A172 (cell line): ENCODE measurements at regions not wholly inside any gene's neighbourhood (a gene's known extent, or its start where the extent isn't known, plus 50 kb on each side); places are given as distances from the start of the nearest gene placed in this dataset.
A peak's percentile ranks its signal among the peaks of the same experiment; 100 is the strongest.

ENCODE experiments used
- DNase-seq: peaks from one replicate; pipeline ENCODE4 v3.0.0-alpha.2; 2015; ENCODE audit warnings: low spot score

DNA sequence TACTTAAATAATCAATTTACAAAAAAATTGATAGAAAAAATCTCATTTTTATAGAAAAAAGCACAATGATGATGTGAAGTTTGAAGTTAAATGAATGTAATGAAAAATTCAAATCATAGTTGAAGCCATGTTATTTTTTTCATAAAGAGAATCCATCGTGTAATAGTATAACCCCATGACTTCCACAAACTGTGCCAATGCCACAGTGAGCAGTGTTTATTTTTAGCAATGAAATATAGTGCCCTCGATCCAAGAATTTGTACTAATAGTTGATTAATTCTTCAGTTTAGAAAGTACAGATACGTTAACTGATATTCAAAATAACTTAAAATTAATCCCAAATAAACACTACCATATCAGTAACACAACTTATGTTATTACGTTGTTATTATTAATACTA is 225.9 kb downstream of the PTPRC start:
- no peak for DNase-seq

DNA sequence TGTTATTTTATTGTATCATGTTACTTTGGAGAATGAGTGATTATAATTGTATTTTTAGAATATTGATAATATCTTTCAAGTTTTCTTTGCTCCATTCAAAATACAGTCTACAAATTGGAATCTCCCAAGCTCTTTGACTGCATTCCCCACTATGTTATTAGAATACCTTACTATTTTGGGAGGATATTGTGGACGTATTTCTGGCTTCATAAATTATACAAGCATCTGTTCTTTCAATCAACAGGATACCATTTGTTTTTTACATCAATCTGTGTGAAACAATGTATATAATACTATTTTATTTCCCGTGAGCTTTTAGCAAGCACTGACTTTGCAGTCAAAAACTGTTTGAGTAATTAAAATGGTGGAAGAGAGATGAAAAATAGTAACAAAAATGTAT is 226.5 kb downstream of the PTPRC start:
- DNase-seq: no peak

DNA sequence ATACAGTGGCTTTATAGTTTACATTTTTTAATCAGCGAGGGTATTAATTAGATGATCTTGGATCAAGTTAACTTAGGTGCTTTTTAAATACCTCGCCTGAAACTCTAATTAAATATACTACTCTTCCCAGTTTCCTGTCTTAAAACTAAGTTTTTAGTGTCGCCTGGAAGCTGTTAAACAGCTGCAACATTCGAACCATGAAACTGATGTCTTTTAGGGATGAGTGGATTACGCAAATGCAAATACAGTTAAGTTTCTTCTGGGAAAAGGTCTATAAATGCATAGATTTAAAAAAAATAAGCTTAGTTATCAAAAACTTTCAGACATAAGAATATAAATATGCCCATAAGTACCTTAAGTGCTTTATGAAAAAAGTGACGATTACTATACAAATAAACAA is 228.3 kb downstream of the PTPRC start:
- DNase-seq: no peak

DNA sequence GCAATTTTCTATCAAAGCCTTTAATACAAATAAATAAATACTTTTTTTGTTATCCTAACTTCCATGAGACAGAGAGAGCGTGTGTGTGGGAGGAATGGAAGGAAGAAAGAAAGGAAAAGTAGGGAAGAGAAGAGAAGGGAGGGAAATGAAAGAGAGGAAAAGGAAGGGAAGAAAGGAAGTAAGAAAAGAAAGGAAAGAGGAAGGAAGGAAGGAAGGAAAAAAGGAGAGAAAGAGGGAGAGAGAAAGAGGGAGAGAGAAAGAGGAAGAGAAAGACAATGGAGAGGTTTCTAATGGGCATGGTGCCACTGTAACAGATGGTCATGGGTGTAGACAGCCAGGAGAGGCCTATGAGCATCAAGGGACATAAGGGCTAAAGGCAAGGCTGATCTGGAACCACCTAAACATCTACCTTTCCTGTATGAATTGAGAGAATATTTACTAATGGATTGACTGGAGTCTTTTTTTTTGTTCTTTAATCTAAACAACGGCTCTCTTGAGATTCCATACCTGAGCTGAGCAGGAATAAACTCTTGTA is 234.9 kb downstream of the PTPRC start:
- no peak for DNase-seq

DNA sequence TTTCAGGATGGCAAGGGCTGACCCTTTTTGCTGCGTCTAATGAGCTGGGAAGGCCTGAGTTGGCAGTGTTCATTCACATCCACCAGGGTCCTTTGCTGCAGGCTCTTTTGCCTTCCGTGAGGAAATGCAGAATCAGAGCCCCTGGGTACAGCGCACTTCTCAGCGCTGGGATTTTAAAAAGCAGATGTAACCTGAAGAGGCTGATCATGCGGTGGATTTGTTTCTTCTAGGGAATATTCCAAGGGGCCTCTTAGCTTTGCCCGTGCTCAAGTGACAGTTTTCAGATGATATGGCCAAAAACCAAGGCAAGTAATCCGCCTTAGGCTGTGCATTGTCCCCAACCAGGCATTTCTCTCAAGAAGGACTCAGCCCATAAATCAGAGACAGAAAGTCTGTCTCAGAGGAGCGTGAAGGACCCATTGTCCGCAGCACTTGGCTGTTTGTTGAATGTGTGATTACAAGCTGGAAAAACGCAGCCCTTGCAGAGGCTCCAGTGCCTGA is 237.6 kb downstream of the PTPRC start:
- no peak for DNase-seq

DNA sequence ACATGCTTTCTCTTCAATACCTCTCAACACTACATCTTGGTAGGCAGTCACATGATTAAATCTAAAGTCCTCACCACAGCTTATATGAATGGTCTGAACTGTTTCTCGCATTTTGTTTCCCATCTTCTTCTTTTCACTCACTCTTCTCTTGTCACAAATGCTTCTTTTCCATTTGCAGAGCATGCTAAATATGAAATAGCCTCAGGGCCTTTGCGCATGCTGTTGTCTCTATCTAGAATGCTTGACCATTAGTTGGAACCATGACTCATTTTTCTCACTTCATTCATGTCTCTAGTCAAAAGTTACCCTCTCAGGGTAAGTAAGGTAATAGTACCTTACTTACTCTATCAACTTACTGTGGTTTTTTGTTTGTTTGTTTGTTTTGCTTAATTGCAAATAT is 239.7 kb downstream of the PTPRC start:
- no peak for DNase-seq

DNA sequence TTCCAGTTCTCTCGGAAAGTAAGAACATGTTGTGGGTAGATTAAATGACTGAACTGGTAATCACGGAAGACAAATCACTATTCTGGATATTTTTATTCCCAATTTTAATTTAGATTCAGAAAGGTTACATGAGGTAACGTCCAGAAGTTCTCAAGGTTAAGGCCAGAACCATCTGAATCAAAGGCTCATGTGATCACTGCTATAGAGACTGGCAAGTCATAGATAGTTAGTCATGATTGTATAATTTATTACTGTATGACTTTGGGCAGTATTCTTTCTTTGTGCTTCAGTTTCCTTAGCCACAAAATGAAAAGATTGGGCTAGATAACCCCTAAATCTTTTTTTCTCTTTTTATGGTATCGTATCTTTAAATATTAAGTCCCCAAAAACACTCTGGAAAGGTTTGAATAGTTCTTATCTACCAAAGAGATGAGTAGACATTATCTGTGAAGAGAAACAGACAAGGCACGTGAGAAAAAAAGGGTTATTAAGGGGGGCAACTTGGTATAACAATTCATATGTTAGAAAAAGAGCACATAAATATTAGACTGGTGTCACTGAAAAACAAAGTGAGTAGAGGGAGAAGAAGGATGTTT is 241.0 kb downstream of the PTPRC start:
- DNase-seq: peak; percentile 65

DNA sequence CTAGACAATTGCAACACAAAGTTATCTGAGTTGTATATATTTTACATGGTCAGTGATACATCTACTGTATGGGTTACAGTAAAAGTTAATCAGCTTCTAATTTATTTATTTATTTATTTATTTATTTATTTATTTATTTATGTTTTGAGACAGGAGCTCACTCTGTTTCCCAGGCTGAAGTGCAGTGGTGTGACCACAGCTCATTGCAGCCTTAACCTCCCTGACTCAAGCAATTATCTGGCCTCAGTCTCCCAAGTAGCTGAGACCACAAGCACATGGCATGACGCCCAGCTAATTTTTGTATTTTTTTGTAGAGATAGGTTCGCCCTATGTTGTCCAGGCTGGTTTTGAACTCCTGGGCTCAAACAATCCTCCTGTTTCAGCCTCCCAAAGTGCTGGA is 241.6 kb downstream of the PTPRC start:
- DNase-seq: peak; percentile 40

DNA sequence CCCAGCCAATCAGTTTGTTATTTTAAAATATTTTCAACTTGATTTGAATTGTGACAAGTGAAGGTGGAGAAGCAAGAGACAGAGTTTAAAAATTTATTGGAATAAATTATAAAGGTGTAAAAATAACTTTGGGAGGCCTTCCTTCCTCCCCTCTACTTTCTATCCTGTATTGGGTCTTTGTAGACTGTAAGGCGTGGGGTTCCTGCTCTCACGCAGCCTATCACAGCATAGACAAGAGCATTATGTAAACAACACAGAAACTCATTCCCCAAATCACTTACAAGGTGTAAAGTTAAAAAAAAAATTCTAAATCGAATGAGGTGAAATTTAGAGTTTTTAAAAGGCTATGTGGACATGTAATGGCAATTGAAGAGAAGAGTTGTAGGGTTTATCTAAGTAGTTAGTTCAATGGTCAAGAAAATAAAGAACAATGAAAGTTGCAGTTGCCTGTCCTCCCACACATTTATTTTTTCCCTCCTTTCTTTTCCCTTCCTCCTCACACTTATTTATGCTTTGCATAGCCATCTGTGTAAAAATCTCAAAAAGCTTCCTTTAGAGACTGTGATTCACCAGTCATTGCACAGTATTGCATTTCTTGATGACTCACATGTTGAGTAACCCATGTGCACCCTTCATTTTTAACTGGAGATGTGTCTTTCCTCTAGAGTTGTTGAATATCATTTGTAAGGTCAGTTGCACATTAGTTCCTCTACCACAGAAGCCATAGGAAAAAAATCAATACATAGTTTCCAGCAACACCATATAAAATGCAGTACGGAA is 242.2 kb downstream of the PTPRC start:
- peak; percentile 91 for DNase-seq

DNA sequence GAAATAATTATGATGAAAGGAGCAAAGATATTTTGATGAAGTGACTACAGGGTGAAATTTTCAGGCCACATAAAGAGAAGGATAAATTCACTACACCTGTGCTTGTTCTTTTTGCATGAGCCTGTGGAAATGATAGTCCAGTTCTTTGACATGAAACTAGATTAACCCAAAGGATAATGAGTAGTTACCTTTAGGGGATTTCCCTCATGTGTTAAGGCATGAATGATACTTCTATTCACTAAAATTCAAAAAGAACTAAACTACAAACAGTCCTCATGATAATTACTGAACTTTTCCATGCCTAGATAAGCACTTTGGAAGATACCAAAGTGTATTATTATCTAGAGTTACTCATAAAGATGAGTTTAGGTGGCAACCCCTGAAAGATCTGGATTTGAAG is 244.3 kb downstream of the PTPRC start:
- no peak for DNase-seq

DNA sequence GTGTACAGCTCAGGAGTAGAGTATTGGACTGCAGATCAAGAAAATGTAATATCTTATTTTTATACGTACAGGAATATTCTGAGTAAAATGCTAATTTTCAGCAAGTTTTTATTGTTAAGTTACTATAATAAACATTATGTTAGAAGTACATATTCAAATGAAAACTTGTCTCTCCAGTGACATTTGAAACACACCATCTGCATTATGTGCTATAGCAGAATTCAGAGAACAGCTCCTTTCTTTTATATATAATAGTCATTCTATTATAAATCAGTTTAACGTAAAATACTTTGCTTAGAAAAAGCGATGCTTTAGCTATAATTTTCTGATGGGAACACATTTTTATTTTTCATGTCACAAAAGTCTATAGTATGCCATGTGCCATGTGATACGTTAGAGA is 249.0 kb downstream of the PTPRC start:
- DNase-seq: no peak

DNA sequence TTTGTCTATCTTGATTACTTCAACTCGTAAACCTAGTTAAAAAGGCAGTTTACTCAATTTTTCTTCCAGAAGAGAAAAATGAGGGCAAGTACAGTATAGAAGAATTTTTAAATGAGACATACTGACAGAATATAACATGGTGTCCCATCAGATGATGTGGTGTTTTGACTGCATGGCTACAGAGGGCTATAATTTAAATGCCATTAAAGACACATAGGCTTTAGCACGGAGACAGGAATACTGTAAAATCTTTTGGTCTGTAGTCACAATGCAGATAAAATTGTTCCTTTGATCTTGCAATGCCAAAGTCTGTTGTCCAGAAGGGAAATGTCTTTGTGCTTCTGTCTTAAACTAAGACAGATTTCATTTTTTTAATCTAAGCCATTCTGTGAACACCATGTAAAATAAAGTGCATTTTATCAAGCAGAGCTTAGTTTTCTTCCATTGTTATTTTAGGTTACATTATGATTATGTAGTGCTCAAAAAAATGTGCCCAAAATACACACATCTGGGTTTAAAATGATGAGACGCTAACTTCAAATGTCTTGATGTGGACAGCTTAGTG is 249.6 kb downstream of the PTPRC start:
- DNase-seq: no peak

DNA sequence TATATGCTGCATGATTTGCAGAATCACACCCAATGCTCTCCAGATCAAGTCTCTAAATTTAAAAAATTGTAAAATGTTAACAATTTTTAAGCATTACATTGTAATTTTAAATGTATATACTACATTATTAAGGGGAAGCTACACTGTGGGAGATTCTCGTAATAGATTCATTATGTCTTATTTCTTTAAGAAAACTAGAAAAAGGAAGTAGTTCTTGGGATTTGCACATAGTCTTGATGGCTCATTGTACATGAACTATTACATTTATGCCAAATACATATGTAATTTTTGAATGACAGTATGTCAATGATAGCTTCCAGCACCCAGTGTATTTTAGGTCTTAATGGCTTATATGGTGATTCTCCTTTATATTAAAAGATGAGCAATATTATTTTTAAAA is 250.3 kb downstream of the PTPRC start:
- no peak for DNase-seq

DNA sequence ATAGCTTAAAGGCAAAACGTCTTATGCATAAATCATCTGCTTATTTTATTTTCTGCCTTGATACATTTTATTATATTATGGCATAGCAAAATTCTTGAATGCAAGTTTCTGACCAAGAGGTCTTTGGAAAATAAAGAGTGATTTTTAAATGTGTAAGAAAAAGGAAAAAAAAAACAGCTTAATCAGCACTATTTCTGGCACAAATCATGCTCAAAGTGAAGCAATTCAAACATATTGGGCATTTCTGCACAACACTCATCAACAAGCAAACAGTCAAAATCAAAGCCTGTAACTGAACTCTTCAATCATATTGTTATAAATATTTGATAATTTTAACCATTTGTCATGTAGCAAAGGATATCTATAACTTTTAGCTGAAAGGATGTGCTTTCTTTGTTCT is 250.9 kb downstream of the PTPRC start:
- DNase-seq: no peak

DNA sequence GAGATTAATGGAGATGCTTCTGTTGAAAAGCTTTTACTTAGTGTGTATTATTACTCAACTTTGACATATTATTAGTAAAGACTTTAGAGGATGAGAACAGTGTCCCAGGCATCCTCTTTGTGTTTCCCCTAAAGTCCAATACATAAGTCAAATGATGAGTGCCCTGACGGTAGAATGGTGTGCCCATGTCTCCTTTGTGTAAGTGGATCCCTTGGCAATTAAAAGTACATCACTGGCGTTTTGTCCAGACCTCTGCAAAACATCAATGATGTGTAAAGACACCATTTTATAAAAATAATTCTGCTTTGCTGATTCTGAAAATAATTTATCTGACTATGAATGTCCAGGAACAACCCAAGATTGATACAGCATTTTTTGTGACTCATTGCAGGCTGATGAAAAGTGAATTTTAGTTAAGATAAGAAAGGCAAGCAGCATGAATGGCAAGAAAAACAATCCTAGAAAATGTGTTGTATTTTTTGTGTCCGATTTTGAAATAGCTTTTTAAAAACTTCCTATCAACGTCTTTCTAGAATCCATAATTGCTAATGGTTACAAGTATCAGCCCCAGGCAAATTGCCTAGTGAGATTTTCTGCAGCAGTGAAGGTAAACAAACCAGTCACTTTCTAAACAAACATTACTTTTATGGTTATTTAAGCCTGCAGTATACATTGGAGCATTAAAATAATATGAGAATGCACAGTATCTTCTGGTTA is 251.5 kb downstream of the PTPRC start:
- no peak for DNase-seq

DNA sequence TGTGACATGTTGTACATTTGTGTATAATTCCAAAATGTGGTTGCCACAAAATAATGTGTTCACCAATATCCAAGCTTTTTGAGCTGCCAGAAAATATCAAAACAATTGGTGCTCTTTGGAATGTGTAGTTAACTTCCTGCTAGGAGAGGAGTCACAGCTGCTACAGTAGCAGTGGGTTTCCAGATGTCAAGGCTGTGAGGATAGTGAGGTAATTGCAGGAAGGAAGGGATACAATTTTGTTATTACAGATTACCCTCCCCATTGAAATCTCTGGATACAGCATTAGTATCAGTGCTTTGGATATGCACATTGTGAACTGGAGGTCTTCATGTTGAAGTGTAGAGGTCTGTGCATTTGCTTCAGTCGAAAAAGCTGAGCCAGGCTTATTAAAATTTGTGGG is 253.2 kb downstream of the PTPRC start:
- peak; percentile 21 for DNase-seq

DNA sequence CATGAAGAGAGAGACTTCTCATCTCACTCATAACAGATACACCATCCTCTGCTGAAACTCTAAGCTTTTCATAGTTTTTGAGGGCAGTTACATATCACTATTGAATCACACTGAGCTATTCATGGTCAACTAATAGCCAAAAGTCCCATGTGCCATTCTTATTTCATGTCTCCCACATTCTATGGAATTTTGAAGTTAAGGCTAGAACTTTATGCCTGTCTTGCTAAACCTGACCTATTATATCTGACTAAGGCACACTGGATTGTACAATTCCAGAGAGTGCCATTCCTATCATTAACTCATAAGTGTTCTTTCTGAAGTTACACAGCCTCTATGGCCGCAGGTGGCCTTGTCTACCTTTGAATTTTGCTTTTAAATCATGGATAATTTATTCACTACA is 254.3 kb downstream of the PTPRC start:
- DNase-seq: no peak

DNA sequence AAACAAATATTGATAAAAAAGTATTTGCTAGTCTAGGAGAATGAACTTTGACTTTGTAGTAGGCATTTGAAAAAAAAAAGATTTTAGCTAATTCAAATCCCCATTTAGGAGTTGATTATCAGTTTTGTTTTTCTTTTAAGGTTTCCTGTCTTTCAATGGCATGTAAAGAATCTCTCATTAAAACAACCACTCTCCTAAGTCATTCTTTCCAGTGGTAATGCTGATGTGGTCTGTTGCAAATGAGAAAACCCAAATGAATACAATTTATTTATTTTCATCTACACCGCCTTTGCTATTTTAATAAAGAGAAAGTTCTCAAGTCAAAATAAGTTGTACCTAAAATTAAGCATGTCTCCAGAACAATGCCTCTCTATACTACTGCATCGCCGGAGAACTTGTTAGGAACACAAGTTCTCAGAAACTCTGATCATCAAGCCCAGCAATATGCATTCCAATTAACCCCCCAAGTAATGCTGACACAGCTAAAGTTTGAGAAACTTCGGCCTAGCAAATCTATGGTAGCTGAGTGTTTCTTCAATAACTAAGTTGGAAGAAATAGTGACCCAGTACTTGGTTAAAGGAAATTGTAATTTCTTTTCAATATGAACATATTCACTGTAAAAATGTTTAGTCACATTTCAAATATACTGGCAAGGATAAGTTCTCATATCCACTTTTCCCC is 255.1 kb downstream of the PTPRC start:
- DNase-seq: no peak

DNA sequence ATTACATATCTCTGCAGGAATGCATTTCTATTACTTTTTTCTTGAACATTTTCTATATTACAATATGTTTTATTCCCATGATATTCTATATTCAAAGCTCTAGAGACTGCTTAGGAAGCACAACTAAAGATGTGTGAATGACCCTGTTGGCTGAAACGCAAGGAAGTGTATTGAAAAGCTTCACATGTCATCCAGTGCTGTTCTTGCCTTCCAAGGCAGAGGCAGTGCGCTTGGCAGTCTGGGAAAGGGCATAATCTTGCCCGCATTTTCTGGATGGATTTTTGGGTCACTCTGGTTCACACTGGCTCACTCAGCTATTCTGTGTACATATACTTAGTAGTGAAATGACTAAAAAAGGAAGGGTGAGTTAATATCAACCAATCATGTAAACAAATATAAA is 262.4 kb downstream of the PTPRC start:
- no peak for DNase-seq

DNA sequence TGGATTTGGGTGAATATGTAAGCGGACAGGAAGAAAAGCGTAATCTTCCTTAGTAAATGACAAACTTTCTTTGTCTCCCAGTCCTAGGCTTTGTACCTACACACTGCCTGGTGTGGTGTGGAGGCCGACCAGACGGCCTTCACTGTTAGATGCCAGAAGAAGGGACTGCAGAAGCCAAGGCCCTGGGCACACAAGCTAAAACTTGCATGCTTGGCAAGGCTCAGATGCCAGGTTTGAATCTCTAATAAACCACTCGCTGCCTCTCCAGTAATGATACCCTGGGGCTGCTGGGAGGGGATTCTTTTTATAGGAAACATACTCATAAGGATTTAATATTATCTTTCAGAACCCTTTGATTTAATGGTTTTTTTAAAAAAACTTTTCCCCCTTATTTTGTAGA is 263.8 kb downstream of the PTPRC start:
- DNase-seq: no peak

DNA sequence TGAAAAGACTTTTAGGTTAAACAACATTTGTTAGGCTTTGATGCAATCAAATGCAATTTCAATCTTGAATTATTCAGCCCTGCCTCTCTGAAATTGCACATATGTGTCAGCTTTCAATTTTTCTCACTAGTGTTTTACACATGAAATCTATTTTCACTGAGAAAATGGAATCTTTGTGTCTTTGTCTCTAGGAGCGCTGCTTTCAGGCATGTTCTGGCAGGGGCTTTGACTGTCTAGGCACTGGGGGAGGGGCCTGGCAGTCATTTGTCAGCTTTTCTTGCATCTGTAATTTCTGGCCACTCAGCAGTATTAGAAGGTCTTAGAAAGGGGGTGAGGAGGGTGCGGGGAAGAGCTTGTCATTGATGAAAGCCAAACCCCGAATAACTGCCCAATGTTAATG is 264.4 kb downstream of the PTPRC start:
- no peak for DNase-seq

DNA sequence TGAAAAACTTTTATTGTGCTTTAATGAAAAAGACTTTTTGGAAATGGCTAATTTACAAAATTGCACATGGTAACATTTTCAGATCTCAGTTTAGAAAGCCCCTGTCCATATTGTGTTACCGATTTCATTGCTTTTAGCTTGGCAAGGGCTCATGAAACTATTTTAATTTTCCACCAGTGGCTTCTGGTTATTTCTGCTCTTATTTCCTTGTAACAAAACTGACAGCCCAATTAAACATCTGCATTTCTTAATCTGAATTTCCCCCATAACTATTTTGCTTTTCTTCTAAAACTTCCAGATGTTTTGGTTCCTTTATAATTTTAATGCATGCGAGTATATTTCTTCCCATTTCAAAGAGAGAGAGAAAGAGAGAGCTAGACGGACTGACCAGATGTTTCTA is 264.8 kb downstream of the PTPRC start:
- DNase-seq: no peak
